Vagina (tissue), 2 donors: ENCODE measurements at regions not wholly inside any gene's neighbourhood (a gene's known extent, or its start where the extent isn't known, plus 50 kb on each side); places are given as distances from the start of the nearest gene placed in this dataset.

Experiments used
- POLR2A ChIP-seq, 2 donors: fragments of 450-650 bp; IDR thresholded peaks; one replicate each; pipeline ENCODE4 v1.6.1; 2017; ENCODE audit warnings: antibody characterized with exemption in 2 of 2, mild to moderate bottlenecking in 2 of 2, moderate library complexity in 2 of 2
- TF ChIP-seq, protein P1 (sequence below), 3 experiments: fragments of 450-650 bp in 2 of 3; fragments of 200-600 bp in 1 of 3; sonication (generic) in 1 of 3; IDR thresholded peaks; one replicate each; pipeline ENCODE4 v1.5.1; 2017 to 2019; ENCODE audit warnings: antibody characterized with exemption in 3 of 3, mild to moderate bottlenecking in 2 of 3, moderate library complexity in 2 of 3

DNA sequence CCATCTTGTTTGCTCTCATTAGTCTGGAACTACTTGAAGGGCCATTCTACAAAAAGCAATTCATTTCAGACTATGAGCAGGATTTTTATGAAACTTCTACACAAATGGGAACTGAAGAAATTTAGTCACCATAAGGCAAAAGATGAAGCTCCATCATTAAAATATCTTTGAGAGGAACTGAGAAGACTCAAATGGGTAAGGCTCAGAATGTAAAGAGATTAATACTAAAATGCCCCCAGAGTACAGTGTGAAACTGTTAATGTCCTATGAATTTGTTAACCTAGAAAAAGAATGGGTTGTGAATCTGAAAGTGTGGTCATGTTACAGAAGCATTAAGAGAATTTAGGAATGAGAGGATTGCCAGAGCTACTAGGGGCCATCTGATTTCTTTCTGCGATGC, 77.9 kb upstream of the SLC7A11 start:
- TF ChIP-seq, protein P1, sequence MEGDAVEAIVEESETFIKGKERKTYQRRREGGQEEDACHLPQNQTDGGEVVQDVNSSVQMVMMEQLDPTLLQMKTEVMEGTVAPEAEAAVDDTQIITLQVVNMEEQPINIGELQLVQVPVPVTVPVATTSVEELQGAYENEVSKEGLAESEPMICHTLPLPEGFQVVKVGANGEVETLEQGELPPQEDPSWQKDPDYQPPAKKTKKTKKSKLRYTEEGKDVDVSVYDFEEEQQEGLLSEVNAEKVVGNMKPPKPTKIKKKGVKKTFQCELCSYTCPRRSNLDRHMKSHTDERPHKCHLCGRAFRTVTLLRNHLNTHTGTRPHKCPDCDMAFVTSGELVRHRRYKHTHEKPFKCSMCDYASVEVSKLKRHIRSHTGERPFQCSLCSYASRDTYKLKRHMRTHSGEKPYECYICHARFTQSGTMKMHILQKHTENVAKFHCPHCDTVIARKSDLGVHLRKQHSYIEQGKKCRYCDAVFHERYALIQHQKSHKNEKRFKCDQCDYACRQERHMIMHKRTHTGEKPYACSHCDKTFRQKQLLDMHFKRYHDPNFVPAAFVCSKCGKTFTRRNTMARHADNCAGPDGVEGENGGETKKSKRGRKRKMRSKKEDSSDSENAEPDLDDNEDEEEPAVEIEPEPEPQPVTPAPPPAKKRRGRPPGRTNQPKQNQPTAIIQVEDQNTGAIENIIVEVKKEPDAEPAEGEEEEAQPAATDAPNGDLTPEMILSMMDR (IDR thresholded peaks at IDR 0.05): no peak
- TF ChIP-seq POLR2A (IDR thresholded peaks at IDR 0.05): no peak
